H9 (cell line): ENCODE measurements at regions not wholly inside any gene's neighbourhood (a gene's known extent, or its start where the extent isn't known, plus 50 kb on each side); places are given as distances from the start of the nearest gene placed in this dataset.
A peak's percentile ranks its signal among the peaks of the same experiment; 100 is the strongest.

Source experiments
- DNase-seq: peaks from one replicate; pipeline ENCODE4 v3.0.0-alpha.2; 2017
- H2AFZ ChIP-seq: one replicate; pipeline ENCODE4 v1.6.1; 2013; ENCODE audit warnings: mild to moderate bottlenecking, low read length, control low read depth, moderate library complexity
- H2AK5ac ChIP-seq: 2 replicates; pipeline ENCODE4 v1.6.1; 2013; ENCODE audit warnings: low read length, control low read depth, mixed read lengths; ENCODE audit not compliant: insufficient read length
- H2BK120ac ChIP-seq: one replicate; pipeline ENCODE4 v1.6.1; 2013; ENCODE audit warnings: low read depth, mild to moderate bottlenecking, low read length, control low read depth, inconsistent platforms; ENCODE audit not compliant: poor library complexity, severe bottlenecking
- H2BK12ac ChIP-seq: 2 replicates; pipeline ENCODE4 v1.6.1; 2013; ENCODE audit warnings: low read length, control low read depth, mixed read lengths, low read depth; ENCODE audit not compliant: insufficient read length
- H2BK15ac ChIP-seq: 2 replicates; pipeline ENCODE4 v1.6.1; 2013; ENCODE audit warnings: low read depth, low read length, control low read depth
- H2BK20ac ChIP-seq: one replicate; pipeline ENCODE4 v1.6.1; 2013; ENCODE audit warnings: low read depth, mild to moderate bottlenecking, low read length, control low read depth, inconsistent platforms; ENCODE audit not compliant: poor library complexity, severe bottlenecking
- H2BK5ac ChIP-seq: 2 replicates; pipeline ENCODE4 v1.6.1; 2013; ENCODE audit warnings: low read length, control low read depth, mixed read lengths; ENCODE audit not compliant: insufficient read length
- H3K14ac ChIP-seq: 2 replicates; pipeline ENCODE4 v1.6.1; 2013; ENCODE audit warnings: low read length, control low read depth; ENCODE audit not compliant: insufficient read depth
- H3K18ac ChIP-seq: 2 replicates; pipeline ENCODE4 v1.6.1; 2013; ENCODE audit warnings: low read depth, mild to moderate bottlenecking, mixed read lengths, low read length, control low read depth; ENCODE audit not compliant: insufficient read length
- H3K23ac ChIP-seq: 2 replicates; pipeline ENCODE4 v1.6.1; 2013; ENCODE audit warnings: low read length, control low read depth, mixed read lengths, low read depth; ENCODE audit not compliant: insufficient read length
- H3K23me2 ChIP-seq: 2 replicates; pipeline ENCODE4 v1.6.1; 2013; ENCODE audit warnings: low read depth, mild to moderate bottlenecking, mixed read lengths, low read length, control low read depth; ENCODE audit not compliant: insufficient read length, poor library complexity, severe bottlenecking
- H3K27ac ChIP-seq: 2 replicates; pipeline ENCODE4 v1.5.1; 2013; ENCODE audit warnings: low read length, control low read depth, mixed read lengths, low read depth; ENCODE audit not compliant: insufficient read length
- H3K27me3 ChIP-seq: 2 replicates; pipeline ENCODE4 v1.6.1; 2013; ENCODE audit warnings: low read length, control low read depth, inconsistent platforms; ENCODE audit not compliant: insufficient read depth
- H3K4ac ChIP-seq: 2 replicates; pipeline ENCODE4 v1.6.1; 2013; ENCODE audit warnings: low read depth, mild to moderate bottlenecking, control low read depth, inconsistent platforms, low read length, moderate library complexity
- H3K4me1 ChIP-seq: 2 replicates; pipeline ENCODE4 v1.6.1; 2013; ENCODE audit warnings: low read length, control low read depth, inconsistent platforms; ENCODE audit not compliant: insufficient read depth
- H3K4me2 ChIP-seq: 2 replicates; pipeline ENCODE4 v1.6.1; 2013; ENCODE audit warnings: low read length, control low read depth, mixed read lengths; ENCODE audit not compliant: insufficient read length, insufficient read depth
- H3K56ac ChIP-seq: 2 replicates; pipeline ENCODE4 v1.6.1; 2013; ENCODE audit warnings: low read depth, mild to moderate bottlenecking, mixed read lengths, low read length, control low read depth; ENCODE audit not compliant: insufficient read length
- H3K79me1 ChIP-seq: 2 replicates; pipeline ENCODE4 v1.6.1; 2013; ENCODE audit warnings: low read depth, mild to moderate bottlenecking, moderate library complexity, low read length, control low read depth, inconsistent platforms; ENCODE audit not compliant: insufficient read depth, poor library complexity, severe bottlenecking
- H3K79me2 ChIP-seq: 2 replicates; pipeline ENCODE4 v1.6.1; 2013; ENCODE audit warnings: low read length, control low read depth, inconsistent platforms; ENCODE audit not compliant: insufficient read depth
- H3K9ac ChIP-seq: 2 replicates; pipeline ENCODE4 v1.6.1; 2013; ENCODE audit warnings: low read length, control low read depth, mixed read lengths; ENCODE audit not compliant: insufficient read length; ENCODE audit errors: extremely low read depth
- H3K9me3 ChIP-seq: one replicate; pipeline ENCODE4 v1.6.1; 2013; ENCODE audit warnings: low read depth, low read length, inconsistent platforms; ENCODE audit not compliant: control insufficient read depth
- H3T11ph ChIP-seq: one replicate; pipeline ENCODE4 v1.6.1; 2013; ENCODE audit warnings: mild to moderate bottlenecking, low read length, control low read depth, inconsistent platforms
- H4K20me1 ChIP-seq: one replicate; pipeline ENCODE4 v1.6.1; 2013; ENCODE audit not compliant: control insufficient read depth, insufficient read length, insufficient read depth
- H4K5ac ChIP-seq: 2 replicates; pipeline ENCODE4 v1.6.1; 2013; ENCODE audit warnings: low read depth, mild to moderate bottlenecking, mixed read lengths, low read length, control low read depth; ENCODE audit not compliant: insufficient read length
- H4K8ac ChIP-seq: replicated peaks from 2 replicates; pipeline ENCODE4 v1.6.1; 2013; ENCODE audit warnings: low read length, control low read depth, mixed read lengths, low read depth; ENCODE audit not compliant: insufficient read length
- H4K91ac ChIP-seq: 2 replicates; pipeline ENCODE4 v1.6.1; 2013; ENCODE audit warnings: low read depth, mild to moderate bottlenecking, moderate library complexity, mixed read lengths, low read length, control low read depth; ENCODE audit not compliant: insufficient read length
- H3K27ac Mint-ChIP-seq, 3 experiments: 2 replicates in 2 of 3; 3 replicates in 1 of 3; pipeline ENCODE4 v1.8.0; 2020 to 2021; ENCODE audit warnings: mixed read lengths in 3 of 3, mild to moderate bottlenecking in 1 of 3, moderate library complexity in 1 of 3
- H3K27me3 Mint-ChIP-seq: 2 replicates; pipeline ENCODE4 v1.8.0; 2021; ENCODE audit warnings: low read depth, mild to moderate bottlenecking, moderate library complexity, mixed read lengths
- H3K36me3 Mint-ChIP-seq, 3 experiments: 2 replicates in 2 of 3; 3 replicates in 1 of 3; pipeline ENCODE4 v1.8.0; 2020 to 2021; ENCODE audit warnings: low read depth in 3 of 3, mixed read lengths in 3 of 3; ENCODE audit not compliant: insufficient read depth in 1 of 3
- H3K4me1 Mint-ChIP-seq, 2 experiments: 2 replicates each; pipeline ENCODE4 v1.8.0; 2020; ENCODE audit warnings: mixed read lengths in 2 of 2
- H3K4me3 Mint-ChIP-seq, 2 experiments: 2 replicates in 1 of 2; 3 replicates in 1 of 2; pipeline ENCODE4 v1.8.0; 2020 to 2021; ENCODE audit warnings: mild to moderate bottlenecking in 2 of 2, mixed read lengths in 2 of 2, moderate library complexity in 1 of 2
- H3K9me3 Mint-ChIP-seq, 2 experiments: 2 replicates in 1 of 2; 3 replicates in 1 of 2; pipeline ENCODE4 v1.8.0; 2020; ENCODE audit warnings: mild to moderate bottlenecking in 2 of 2, mixed read lengths in 2 of 2, moderate library complexity in 1 of 2
- CTCF ChIP-seq: fragments of 200-600 bp; sonication (generic); conservative IDR thresholded peaks from 3 replicates; pipeline ENCODE4 v1.8.0; 2021; ENCODE audit warnings: antibody characterized with exemption, mild to moderate bottlenecking
- WGBS: extraction: QIAGEN DNeasy Blood & Tissue Kit; methylation state at CpG from one replicate; pipeline ENCODE4 v1.1.7; 2013; ENCODE audit warnings: missing lambda C conversion rate, low lambda C conversion rate, mixed read lengths; ENCODE audit not compliant: insufficient read length; ENCODE audit errors: extremely low coverage; 5-methylcytosine and 5-hydroxymethylcytosine counted together

GRCh38 chr13:81139987-81140386 lies 799.1 kb upstream of the SPRY2 start:
- Histone ChIP-seq H3K79me2 (no peaks in the 10 kb centered on the region), H4K8ac (no peak overlapping the region), H3K79me1 (no peaks in the 10 kb centered on the region), H3K23ac (no peak overlapping the region), H2BK20ac (no peak overlapping the region), H3K14ac (no peak overlapping the region), H3K4me1 (peaks cover 10% of the 10 kb centered on the region), H3K56ac (no peak overlapping the region), H2BK5ac (no peak overlapping the region), H2AK5ac (no peak overlapping the region), H3K4me2 (no peak overlapping the region), H3K23me2 (no peaks in the 10 kb centered on the region), H3K18ac (no peak overlapping the region), H3K27me3 (no peaks in the 10 kb centered on the region), H2AFZ (no peak overlapping the region), H2BK12ac (no peak overlapping the region), H3T11ph (no peak overlapping the region), H3K9me3 (no peaks in the 10 kb centered on the region), H3K9ac (no peak overlapping the region), H2BK120ac (no peak overlapping the region), H3K27ac (peak overlapping the region; percentile 10), H4K20me1 (no peaks in the 10 kb centered on the region), H2BK15ac (no peak overlapping the region), H3K4ac (no peak overlapping the region), H4K91ac (no peak overlapping the region), H4K5ac (no peak overlapping the region)
- no CpG with 5 or more reads among the region's 4 CpGs for WGBS
- TF ChIP-seq CTCF = no peak
- no peak for DNase-seq
- Mint-ChIP-seq H3K4me1 (peaks cover 48 to 53% of the 10 kb centered on the region in 2 experiments), H3K27me3 (no peaks in the 10 kb centered on the region), H3K4me3 (no peak overlapping the region; a peak in 1 of 5 replicates), H3K36me3 (no peaks in the 10 kb centered on the region; a peak in 1 of 7 replicates), H3K9me3 (no peaks in the 10 kb centered on the region; a peak in 1 of 5 replicates), H3K27ac (peak overlapping the region; percentile 47 to 97 (median 55); a peak in 6 of 7 replicates)
